SK-N-MC (cell line): ENCODE measurements at regions not wholly inside any gene's neighbourhood (a gene's known extent, or its start where the extent isn't known, plus 50 kb on each side); places are given as distances from the start of the nearest gene placed in this dataset.

ENCODE experiments used
- EZH2 ChIP-seq: fragments of 200-600 bp; sonication (generic); IDR thresholded peaks from one replicate; pipeline ENCODE4 v1.6.1; 2017; ENCODE audit warnings: antibody characterized with exemption
- POLR2AphosphoS5 ChIP-seq: IDR thresholded peaks from 2 replicates; pipeline ENCODE4 v1.6.1; 2012; ENCODE audit warnings: mild to moderate bottlenecking, low read depth, low read length, borderline replicate concordance

DNA sequence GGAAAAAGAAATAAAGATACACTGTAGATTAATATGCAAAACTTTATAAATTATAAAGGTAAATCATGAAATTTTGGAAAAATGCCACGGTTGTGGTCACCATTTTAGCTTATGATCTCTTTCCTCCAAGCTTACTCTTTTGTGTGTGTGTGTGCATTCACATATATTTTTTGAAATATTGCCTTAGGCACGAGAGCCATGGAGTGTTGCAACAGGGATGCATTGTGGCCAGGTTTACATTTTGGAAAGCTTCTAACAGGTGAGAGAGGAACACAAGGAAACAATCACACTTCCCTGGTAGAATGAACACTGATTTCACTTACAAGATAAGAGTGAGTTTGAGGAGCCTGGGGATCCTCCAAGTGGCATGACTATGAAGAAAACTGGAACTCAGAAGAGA, 214.5 kb upstream of the TENT5A start:
- no peak for TF ChIP-seq POLR2AphosphoS5
- no peak for TF ChIP-seq EZH2
